H9 (cell line): ENCODE measurements at regions not wholly inside any gene's neighbourhood (a gene's known extent, or its start where the extent isn't known, plus 50 kb on each side); places are given as distances from the start of the nearest gene placed in this dataset.

ENCODE experiments used
- DNase-seq: peaks from one replicate; pipeline ENCODE4 v3.0.0-alpha.2; 2017
- H2AFZ ChIP-seq: one replicate; pipeline ENCODE4 v1.6.1; 2013; ENCODE audit warnings: mild to moderate bottlenecking, low read length, control low read depth, moderate library complexity
- H2AK5ac ChIP-seq: 2 replicates; pipeline ENCODE4 v1.6.1; 2013; ENCODE audit warnings: low read length, control low read depth, mixed read lengths; ENCODE audit not compliant: insufficient read length
- H2BK120ac ChIP-seq: one replicate; pipeline ENCODE4 v1.6.1; 2013; ENCODE audit warnings: low read depth, mild to moderate bottlenecking, low read length, control low read depth, inconsistent platforms; ENCODE audit not compliant: poor library complexity, severe bottlenecking
- H2BK12ac ChIP-seq: 2 replicates; pipeline ENCODE4 v1.6.1; 2013; ENCODE audit warnings: low read length, control low read depth, mixed read lengths, low read depth; ENCODE audit not compliant: insufficient read length
- H2BK15ac ChIP-seq: 2 replicates; pipeline ENCODE4 v1.6.1; 2013; ENCODE audit warnings: low read depth, low read length, control low read depth
- H2BK20ac ChIP-seq: one replicate; pipeline ENCODE4 v1.6.1; 2013; ENCODE audit warnings: low read depth, mild to moderate bottlenecking, low read length, control low read depth, inconsistent platforms; ENCODE audit not compliant: poor library complexity, severe bottlenecking
- H2BK5ac ChIP-seq: 2 replicates; pipeline ENCODE4 v1.6.1; 2013; ENCODE audit warnings: low read length, control low read depth, mixed read lengths; ENCODE audit not compliant: insufficient read length
- H3K14ac ChIP-seq: 2 replicates; pipeline ENCODE4 v1.6.1; 2013; ENCODE audit warnings: low read length, control low read depth; ENCODE audit not compliant: insufficient read depth
- H3K18ac ChIP-seq: 2 replicates; pipeline ENCODE4 v1.6.1; 2013; ENCODE audit warnings: low read depth, mild to moderate bottlenecking, mixed read lengths, low read length, control low read depth; ENCODE audit not compliant: insufficient read length
- H3K23ac ChIP-seq: 2 replicates; pipeline ENCODE4 v1.6.1; 2013; ENCODE audit warnings: low read length, control low read depth, mixed read lengths, low read depth; ENCODE audit not compliant: insufficient read length
- H3K23me2 ChIP-seq: 2 replicates; pipeline ENCODE4 v1.6.1; 2013; ENCODE audit warnings: low read depth, mild to moderate bottlenecking, mixed read lengths, low read length, control low read depth; ENCODE audit not compliant: insufficient read length, poor library complexity, severe bottlenecking
- H3K27ac ChIP-seq: 2 replicates; pipeline ENCODE4 v1.5.1; 2013; ENCODE audit warnings: low read length, control low read depth, mixed read lengths, low read depth; ENCODE audit not compliant: insufficient read length
- H3K27me3 ChIP-seq: 2 replicates; pipeline ENCODE4 v1.6.1; 2013; ENCODE audit warnings: low read length, control low read depth, inconsistent platforms; ENCODE audit not compliant: insufficient read depth
- H3K4ac ChIP-seq: 2 replicates; pipeline ENCODE4 v1.6.1; 2013; ENCODE audit warnings: low read depth, mild to moderate bottlenecking, control low read depth, inconsistent platforms, low read length, moderate library complexity
- H3K4me1 ChIP-seq: 2 replicates; pipeline ENCODE4 v1.6.1; 2013; ENCODE audit warnings: low read length, control low read depth, inconsistent platforms; ENCODE audit not compliant: insufficient read depth
- H3K4me2 ChIP-seq: 2 replicates; pipeline ENCODE4 v1.6.1; 2013; ENCODE audit warnings: low read length, control low read depth, mixed read lengths; ENCODE audit not compliant: insufficient read length, insufficient read depth
- H3K56ac ChIP-seq: 2 replicates; pipeline ENCODE4 v1.6.1; 2013; ENCODE audit warnings: low read depth, mild to moderate bottlenecking, mixed read lengths, low read length, control low read depth; ENCODE audit not compliant: insufficient read length
- H3K79me1 ChIP-seq: 2 replicates; pipeline ENCODE4 v1.6.1; 2013; ENCODE audit warnings: low read depth, mild to moderate bottlenecking, moderate library complexity, low read length, control low read depth, inconsistent platforms; ENCODE audit not compliant: insufficient read depth, poor library complexity, severe bottlenecking
- H3K79me2 ChIP-seq: 2 replicates; pipeline ENCODE4 v1.6.1; 2013; ENCODE audit warnings: low read length, control low read depth, inconsistent platforms; ENCODE audit not compliant: insufficient read depth
- H3K9ac ChIP-seq: 2 replicates; pipeline ENCODE4 v1.6.1; 2013; ENCODE audit warnings: low read length, control low read depth, mixed read lengths; ENCODE audit not compliant: insufficient read length; ENCODE audit errors: extremely low read depth
- H3K9me3 ChIP-seq: one replicate; pipeline ENCODE4 v1.6.1; 2013; ENCODE audit warnings: low read depth, low read length, inconsistent platforms; ENCODE audit not compliant: control insufficient read depth
- H3T11ph ChIP-seq: one replicate; pipeline ENCODE4 v1.6.1; 2013; ENCODE audit warnings: mild to moderate bottlenecking, low read length, control low read depth, inconsistent platforms
- H4K20me1 ChIP-seq: one replicate; pipeline ENCODE4 v1.6.1; 2013; ENCODE audit not compliant: control insufficient read depth, insufficient read length, insufficient read depth
- H4K5ac ChIP-seq: 2 replicates; pipeline ENCODE4 v1.6.1; 2013; ENCODE audit warnings: low read depth, mild to moderate bottlenecking, mixed read lengths, low read length, control low read depth; ENCODE audit not compliant: insufficient read length
- H4K8ac ChIP-seq: replicated peaks from 2 replicates; pipeline ENCODE4 v1.6.1; 2013; ENCODE audit warnings: low read length, control low read depth, mixed read lengths, low read depth; ENCODE audit not compliant: insufficient read length
- H4K91ac ChIP-seq: 2 replicates; pipeline ENCODE4 v1.6.1; 2013; ENCODE audit warnings: low read depth, mild to moderate bottlenecking, moderate library complexity, mixed read lengths, low read length, control low read depth; ENCODE audit not compliant: insufficient read length
- H3K27ac Mint-ChIP-seq, 3 experiments: 2 replicates in 2 of 3; 3 replicates in 1 of 3; pipeline ENCODE4 v1.8.0; 2020 to 2021; ENCODE audit warnings: mixed read lengths in 3 of 3, mild to moderate bottlenecking in 1 of 3, moderate library complexity in 1 of 3
- H3K27me3 Mint-ChIP-seq: 2 replicates; pipeline ENCODE4 v1.8.0; 2021; ENCODE audit warnings: low read depth, mild to moderate bottlenecking, moderate library complexity, mixed read lengths
- H3K36me3 Mint-ChIP-seq, 3 experiments: 2 replicates in 2 of 3; 3 replicates in 1 of 3; pipeline ENCODE4 v1.8.0; 2020 to 2021; ENCODE audit warnings: low read depth in 3 of 3, mixed read lengths in 3 of 3; ENCODE audit not compliant: insufficient read depth in 1 of 3
- H3K4me1 Mint-ChIP-seq, 2 experiments: 2 replicates each; pipeline ENCODE4 v1.8.0; 2020; ENCODE audit warnings: mixed read lengths in 2 of 2
- H3K4me3 Mint-ChIP-seq, 2 experiments: 2 replicates in 1 of 2; 3 replicates in 1 of 2; pipeline ENCODE4 v1.8.0; 2020 to 2021; ENCODE audit warnings: mild to moderate bottlenecking in 2 of 2, mixed read lengths in 2 of 2, moderate library complexity in 1 of 2
- H3K9me3 Mint-ChIP-seq, 2 experiments: 2 replicates in 1 of 2; 3 replicates in 1 of 2; pipeline ENCODE4 v1.8.0; 2020; ENCODE audit warnings: mild to moderate bottlenecking in 2 of 2, mixed read lengths in 2 of 2, moderate library complexity in 1 of 2
- WGBS: extraction: QIAGEN DNeasy Blood & Tissue Kit; methylation state at CpG from one replicate; pipeline ENCODE4 v1.1.7; 2013; ENCODE audit warnings: missing lambda C conversion rate, low lambda C conversion rate, mixed read lengths; ENCODE audit not compliant: insufficient read length; ENCODE audit errors: extremely low coverage; 5-methylcytosine and 5-hydroxymethylcytosine counted together
- TF ChIP-seq, protein P1 (sequence below): fragments of 200-600 bp; sonication (generic); conservative IDR thresholded peaks from 3 replicates; pipeline ENCODE4 v1.8.0; 2021; ENCODE audit warnings: antibody characterized with exemption, mild to moderate bottlenecking

DNA sequence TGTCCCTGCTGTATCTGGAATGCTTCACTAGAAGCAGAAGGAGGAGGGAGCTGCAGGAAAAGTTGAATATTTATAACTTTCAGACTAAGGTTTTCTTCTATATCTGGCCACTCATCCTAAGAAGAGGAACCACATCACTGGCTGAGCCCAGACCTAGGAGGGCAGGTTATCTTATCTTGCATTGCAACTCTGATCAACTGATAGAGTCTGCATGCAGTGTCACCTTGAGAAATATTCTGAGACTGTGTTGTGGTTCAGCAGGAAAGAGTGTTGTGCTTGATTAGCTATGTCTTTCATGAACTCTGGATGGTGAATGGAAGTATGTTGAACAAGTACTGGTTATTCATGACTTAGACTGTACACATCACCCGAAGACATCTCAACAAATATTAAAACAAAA is 460.0 kb downstream of the TOX3 start:
- DNase-seq, result no peak
- Mint-ChIP-seq H3K36me3 (no peaks in the 10 kb centered on the region; a peak in 1 of 7 replicates), H3K9me3 (no peaks in the 10 kb centered on the region), H3K4me3 (no peak overlapping the region), H3K4me1 (peaks cover 5 to 7% of the 10 kb centered on the region in 2 experiments), H3K27me3 (no peaks in the 10 kb centered on the region; the same call in 1 of the 2 replicates), H3K27ac (no peak overlapping the region)
- Histone ChIP-seq H3K56ac (no peak overlapping the region), H3K23ac (no peak overlapping the region), H2BK5ac (no peak overlapping the region), H2AFZ (no peak overlapping the region), H4K5ac (no peak overlapping the region), H3K27ac (no peak overlapping the region), H4K20me1 (no peaks in the 10 kb centered on the region), H2BK15ac (no peak overlapping the region), H3K23me2 (no peaks in the 10 kb centered on the region), H3K4me1 (no peaks in the 10 kb centered on the region; the same call in 1 of the 2 replicates), H3K4me2 (no peak overlapping the region), H4K8ac (no peak overlapping the region), H4K91ac (no peak overlapping the region), H3K9ac (no peak overlapping the region), H3K79me1 (no peaks in the 10 kb centered on the region), H3K18ac (no peak overlapping the region), H3K4ac (no peak overlapping the region), H2BK120ac (no peak overlapping the region), H3K9me3 (no peaks in the 10 kb centered on the region), H2BK20ac (no peak overlapping the region), H3T11ph (no peak overlapping the region), H2BK12ac (no peak overlapping the region), H3K14ac (no peak overlapping the region), H2AK5ac (no peak overlapping the region), H3K27me3 (no peaks in the 10 kb centered on the region), H3K79me2 (no peaks in the 10 kb centered on the region)
- no CpG with 5 or more reads among the region's 1 CpG for WGBS
- TF ChIP-seq, protein P1, sequence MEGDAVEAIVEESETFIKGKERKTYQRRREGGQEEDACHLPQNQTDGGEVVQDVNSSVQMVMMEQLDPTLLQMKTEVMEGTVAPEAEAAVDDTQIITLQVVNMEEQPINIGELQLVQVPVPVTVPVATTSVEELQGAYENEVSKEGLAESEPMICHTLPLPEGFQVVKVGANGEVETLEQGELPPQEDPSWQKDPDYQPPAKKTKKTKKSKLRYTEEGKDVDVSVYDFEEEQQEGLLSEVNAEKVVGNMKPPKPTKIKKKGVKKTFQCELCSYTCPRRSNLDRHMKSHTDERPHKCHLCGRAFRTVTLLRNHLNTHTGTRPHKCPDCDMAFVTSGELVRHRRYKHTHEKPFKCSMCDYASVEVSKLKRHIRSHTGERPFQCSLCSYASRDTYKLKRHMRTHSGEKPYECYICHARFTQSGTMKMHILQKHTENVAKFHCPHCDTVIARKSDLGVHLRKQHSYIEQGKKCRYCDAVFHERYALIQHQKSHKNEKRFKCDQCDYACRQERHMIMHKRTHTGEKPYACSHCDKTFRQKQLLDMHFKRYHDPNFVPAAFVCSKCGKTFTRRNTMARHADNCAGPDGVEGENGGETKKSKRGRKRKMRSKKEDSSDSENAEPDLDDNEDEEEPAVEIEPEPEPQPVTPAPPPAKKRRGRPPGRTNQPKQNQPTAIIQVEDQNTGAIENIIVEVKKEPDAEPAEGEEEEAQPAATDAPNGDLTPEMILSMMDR, result no peak
